HL-60 (cell line): ENCODE measurements at regions not wholly inside any gene's neighbourhood (a gene's known extent, or its start where the extent isn't known, plus 50 kb on each side); places are given as distances from the start of the nearest gene placed in this dataset.

Source experiments
- REST ChIP-seq: IDR thresholded peaks from 2 replicates; pipeline ENCODE4 v1.6.1; 2012; ENCODE audit warnings: low read depth; ENCODE audit not compliant: insufficient replicate concordance
- TF ChIP-seq, protein P1 (sequence below): IDR thresholded peaks from one replicate; pipeline ENCODE4 v1.5.1; 2011; ENCODE audit warnings: low read length, control low read depth, inconsistent platforms; ENCODE audit not compliant: insufficient read depth

- TF ChIP-seq, protein P1, sequence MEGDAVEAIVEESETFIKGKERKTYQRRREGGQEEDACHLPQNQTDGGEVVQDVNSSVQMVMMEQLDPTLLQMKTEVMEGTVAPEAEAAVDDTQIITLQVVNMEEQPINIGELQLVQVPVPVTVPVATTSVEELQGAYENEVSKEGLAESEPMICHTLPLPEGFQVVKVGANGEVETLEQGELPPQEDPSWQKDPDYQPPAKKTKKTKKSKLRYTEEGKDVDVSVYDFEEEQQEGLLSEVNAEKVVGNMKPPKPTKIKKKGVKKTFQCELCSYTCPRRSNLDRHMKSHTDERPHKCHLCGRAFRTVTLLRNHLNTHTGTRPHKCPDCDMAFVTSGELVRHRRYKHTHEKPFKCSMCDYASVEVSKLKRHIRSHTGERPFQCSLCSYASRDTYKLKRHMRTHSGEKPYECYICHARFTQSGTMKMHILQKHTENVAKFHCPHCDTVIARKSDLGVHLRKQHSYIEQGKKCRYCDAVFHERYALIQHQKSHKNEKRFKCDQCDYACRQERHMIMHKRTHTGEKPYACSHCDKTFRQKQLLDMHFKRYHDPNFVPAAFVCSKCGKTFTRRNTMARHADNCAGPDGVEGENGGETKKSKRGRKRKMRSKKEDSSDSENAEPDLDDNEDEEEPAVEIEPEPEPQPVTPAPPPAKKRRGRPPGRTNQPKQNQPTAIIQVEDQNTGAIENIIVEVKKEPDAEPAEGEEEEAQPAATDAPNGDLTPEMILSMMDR: no peak
- no peak for TF ChIP-seq REST
Measured at GRCh38 chr16:73253922-73254480, 206.1 kb upstream of the ZFHX3 start.
